Dedifferentiated amniotic fluid mesenchymal stem cell (primary cell): ENCODE measurements at regions not wholly inside any gene's neighbourhood (a gene's known extent, or its start where the extent isn't known, plus 50 kb on each side); places are given as distances from the start of the nearest gene placed in this dataset.
"Not testable (repeated sequence)": the region's sequence is repeated elsewhere in the genome, so short reads cannot be mapped to it uniquely, and the experiment has no call there.

ENCODE experiments used
- DNase-seq: peaks from one replicate; pipeline ENCODE4 v3.0.0-alpha.2; 2016; ENCODE audit errors: extremely low spot score

DNA sequence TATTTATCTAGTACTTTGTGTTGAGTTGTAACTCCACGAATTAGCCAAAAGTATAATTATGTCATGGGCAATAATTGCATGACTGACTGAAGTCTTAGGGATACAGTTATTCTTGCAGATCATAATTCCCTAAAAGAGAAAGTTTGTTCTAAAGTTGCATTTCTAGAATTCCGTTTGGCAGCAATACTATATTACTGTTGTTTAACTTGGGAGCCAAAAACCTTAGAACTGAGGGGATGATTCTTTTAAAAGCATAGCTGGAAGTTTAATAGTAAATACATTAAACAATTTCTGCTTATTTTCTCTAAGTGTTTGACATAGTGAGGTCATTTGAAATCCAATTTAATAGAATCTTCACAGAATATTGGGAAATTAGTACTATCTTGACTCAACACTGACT, 356.4 kb upstream of the ADAMTS5 start:
- no peak for DNase-seq

DNA sequence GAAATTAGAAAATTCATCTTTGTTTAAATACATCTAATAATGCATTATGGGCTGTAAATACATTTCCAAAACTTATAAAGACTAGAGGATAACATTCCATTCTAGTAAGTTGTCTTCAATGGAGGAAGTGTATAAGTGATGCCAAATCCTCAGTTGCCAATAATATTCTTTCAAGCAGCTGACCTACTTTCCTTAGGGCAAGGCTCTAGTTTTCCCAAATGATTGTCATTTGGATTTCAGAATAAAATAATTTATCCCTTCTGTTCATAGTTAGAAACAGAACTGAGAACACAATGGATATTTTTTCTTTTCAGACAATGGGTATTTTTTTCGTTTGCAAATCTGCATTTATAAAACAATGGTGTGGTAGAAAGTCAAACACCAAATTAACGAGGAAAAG, 354.9 kb upstream of the ADAMTS5 start:
- DNase-seq, result no peak

DNA sequence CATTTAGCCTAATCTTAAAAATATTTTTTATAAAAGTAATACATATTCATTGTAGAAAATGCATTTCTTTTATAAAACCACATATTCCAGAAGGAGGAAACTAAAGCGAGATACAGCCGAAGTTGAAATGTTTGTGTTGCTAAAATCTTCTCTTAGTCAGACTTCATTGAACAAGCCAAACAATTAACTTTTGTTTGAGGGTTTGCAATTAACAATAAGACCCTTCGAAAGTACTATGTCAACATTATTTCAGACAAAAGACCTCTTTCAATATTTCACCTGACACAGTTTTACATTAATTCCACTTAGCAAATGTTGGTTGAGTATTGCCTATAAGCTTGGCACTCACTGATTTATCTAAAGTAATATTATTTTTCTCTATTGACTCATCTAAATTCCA, 354.0 kb upstream of the ADAMTS5 start:
- no peak for DNase-seq

DNA sequence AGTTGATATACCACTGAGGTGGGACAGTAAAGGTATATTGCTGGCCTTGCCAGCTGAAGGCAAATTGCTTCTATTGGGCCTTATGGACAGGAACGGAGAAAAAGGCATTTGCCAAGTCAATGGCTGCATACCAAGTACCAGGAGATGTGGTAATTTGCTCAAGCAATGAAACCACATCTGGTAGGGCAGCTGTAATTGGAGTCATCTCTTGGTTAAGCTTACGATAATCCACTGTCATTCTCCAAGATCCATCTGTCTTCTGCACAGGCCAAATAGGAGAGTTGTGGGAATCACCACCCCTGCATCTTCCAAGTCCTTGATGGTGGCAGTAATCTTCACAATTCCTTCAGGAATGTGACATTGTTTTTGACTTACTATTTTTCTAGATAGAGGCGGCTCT, 350.7 kb upstream of the ADAMTS5 start:
- not testable (repeated sequence) for DNase-seq

DNA sequence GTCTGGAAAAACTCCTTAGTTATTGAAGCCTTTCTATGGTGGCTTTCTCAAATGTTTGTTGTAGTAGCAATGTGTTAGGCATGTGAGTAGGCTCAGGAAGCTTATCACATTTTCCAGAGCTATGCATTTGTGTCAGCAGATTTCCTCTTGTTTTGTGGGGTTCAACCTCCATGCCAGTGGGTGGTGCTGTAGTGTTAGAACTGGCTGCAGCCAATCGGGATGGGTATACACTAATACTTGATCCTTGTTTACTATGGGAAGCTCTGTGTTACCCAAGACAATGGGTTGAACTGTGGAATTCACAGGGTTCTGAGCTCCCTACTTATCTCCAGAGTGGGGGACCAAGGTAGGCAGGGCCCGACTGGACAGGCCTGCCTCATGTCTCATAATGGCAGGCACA, 348.5 kb upstream of the ADAMTS5 start:
- no peak for DNase-seq

DNA sequence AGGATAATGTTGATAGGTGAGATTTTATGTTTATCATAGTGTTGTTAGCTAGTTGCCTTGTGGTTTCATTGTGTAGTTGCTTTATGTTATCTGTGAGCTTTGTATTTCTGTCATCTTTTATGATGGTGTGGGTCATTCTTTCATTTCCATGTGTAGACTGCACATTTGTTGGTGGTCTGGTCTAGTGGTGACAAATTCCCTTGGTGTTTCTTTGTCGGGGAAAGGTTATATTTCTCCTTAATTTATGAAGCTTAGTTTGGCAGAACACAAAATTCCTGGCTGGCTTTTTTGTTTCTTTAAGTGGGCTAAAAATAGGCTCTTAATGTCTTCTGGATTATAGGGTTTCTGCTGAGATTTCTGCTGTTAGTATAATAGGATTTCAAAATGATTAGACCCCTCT, 347.2 kb upstream of the ADAMTS5 start:
- no peak for DNase-seq

DNA sequence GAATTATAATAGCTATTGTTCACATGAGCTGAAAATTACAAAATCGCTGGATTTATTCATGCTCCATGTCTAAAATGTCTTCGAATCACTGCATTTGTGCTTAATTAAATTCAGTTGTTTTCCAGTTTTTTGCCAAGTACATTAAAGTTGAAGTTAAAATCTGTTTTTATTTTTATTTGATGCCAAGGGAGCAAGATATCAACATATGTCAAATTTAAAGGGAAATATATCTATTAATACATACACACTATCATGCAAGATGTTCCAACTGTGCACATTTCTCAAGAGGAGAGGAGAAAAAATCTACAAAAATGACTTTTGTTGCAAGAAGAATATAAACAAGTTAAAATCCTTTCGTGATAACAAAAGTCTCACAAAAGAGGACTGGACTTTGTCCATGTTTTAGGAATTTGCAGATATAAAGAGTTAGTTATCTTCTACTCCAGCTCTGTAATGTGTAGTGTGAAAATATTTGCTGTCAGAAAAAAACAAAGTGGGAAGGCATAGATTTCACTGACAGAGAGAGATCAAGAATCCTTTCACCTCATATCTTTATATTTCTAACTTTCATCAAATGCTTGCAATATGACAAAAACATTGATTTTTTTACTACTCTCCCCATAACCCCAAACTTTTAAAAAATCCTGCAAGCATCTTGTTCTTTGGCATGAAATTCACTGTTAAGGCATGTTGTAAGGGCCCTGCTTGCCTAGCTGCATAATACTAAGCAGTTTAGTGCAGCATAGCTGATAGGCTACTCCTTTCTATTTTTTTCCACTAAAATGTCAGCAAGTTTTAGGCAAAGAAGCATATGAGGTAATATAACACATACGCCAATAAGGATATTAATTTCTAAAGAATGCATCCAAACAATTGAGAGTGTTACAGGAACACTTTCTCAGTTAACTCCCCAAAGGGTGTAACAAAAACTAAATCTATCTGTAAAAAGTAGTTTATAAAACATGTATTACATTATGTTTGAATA, 340.2 kb upstream of the ADAMTS5 start:
- DNase-seq, result no peak

DNA sequence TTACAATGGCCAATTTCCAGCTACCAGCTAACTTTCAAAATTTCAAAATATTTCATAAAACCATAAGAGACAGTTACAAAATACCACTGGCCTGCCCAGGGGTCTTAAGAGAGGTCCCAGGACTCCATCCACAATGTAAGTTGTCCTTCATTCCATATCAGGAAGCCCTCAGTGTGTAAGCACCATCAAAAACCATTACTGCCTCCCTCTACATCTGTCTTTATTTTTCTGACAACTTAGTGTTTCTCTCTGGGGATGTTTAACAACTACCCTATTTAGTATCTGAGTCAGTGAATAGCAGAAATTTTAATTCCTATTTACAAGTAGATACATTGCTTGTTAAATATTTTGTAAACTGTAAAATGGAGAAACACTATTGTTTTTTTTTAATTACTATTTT, 339.3 kb upstream of the ADAMTS5 start:
- DNase-seq, result no peak

DNA sequence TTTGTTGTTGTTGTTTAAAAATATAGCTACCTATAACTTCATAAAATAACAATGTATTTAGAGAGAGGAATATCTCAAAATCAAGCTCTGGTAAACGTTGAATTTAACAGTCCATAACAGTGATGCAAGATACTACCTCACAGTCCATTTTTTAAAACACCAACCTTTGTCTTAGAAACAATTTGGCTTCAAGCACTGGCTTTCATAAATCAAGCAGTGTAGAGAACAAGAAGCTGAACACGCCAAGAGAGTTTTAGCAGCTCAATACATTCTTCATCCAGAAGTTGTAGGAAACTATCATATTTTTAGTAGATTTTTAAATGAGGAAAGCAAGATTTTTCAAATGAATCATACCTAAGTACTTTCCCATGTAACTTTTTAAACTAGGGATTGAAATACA, 334.3 kb upstream of the ADAMTS5 start:
- DNase-seq, result no peak

DNA sequence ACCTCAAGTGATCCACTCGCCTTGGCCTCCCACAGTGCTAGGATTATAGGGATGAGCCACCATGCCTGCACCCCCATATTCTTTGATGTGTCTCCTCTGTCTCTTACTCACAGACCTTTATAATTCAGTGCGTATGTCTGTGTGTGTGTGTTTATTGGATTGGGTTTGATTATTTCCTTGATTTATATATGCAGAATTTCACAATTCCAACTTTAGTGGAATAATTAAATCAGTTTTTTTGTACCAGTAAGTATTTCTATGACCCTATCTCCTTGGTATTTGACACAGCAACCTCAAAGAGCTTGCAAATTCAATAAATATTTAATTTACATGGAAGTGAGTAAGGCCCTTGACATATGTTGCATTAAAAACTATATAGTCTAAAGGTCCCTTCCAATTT, 333.9 kb upstream of the ADAMTS5 start:
- no peak for DNase-seq

DNA sequence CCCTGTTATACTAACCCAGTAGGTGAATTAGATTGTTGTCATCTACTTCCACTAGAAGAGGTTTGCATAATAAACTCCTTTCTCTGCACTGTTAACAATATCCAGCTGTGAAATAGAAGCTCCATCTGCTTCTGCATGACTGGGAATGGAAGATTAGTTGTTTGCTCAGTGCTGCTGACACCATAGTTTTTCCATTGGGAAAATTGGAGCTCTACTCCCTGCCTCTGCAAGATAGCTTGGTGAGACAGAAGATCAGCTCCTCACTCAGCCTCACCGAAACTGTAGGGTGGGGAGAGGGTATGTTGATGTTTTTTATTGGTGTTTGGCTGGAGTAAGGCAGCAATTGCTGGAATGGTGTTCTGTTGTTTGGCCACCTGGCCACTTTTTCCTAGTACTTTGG, 331.6 kb upstream of the ADAMTS5 start:
- DNase-seq, result no peak

DNA sequence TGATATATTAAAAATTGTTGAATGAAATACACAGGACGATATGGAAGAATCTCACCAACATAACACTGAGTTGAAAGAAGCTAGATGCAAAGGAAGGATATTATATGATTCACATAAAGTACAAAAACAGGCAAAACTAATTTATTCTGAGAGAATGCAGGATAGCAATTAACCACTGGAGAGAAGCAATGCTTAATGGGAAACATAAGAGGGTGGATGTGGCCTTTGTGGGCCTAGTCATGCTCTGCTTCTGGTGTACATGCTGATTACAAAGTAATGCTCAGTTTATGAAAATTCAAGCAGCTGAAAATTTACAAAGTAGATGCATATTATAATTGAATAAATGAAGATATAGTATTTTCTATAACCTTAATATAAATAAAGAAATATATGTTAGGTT, 326.4 kb upstream of the ADAMTS5 start:
- DNase-seq, result no peak

DNA sequence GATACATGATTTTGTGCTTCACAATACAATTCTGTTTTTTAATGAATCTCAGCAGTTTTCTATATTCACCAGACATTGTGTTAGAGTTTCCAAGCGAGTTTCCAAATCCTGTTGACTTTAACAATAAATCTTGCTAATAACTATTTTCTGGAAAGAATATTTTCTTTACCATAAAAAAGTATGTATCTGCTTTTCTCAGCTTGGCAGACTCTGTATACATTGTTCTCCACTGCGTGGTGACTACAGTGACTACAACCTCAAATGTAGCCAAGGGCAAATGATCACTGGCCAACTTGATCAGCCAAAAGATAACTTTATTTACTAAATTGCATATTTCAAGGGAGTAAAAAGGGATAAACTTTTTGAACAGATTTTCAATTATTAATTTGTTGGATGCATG, 325.9 kb upstream of the ADAMTS5 start:
- no peak for DNase-seq

DNA sequence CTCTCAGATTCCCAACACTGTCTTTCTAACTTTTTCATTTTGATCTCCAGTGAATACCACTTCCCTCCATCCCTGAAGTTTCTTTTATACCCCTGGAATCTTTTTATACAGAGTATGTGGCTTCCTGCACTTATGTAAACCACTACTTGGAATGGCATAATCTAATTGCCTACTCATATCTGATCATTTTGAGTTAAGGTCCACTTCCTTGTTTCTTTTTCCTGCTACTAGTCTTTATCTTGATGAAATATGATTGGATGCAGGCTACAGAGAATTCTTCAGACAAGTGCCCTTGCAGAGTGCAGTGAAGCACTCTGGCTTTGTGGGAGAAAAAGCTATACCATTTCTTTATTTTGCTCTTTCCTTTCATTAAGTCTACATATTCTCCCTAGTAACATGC, 325.3 kb upstream of the ADAMTS5 start:
- no peak for DNase-seq

DNA sequence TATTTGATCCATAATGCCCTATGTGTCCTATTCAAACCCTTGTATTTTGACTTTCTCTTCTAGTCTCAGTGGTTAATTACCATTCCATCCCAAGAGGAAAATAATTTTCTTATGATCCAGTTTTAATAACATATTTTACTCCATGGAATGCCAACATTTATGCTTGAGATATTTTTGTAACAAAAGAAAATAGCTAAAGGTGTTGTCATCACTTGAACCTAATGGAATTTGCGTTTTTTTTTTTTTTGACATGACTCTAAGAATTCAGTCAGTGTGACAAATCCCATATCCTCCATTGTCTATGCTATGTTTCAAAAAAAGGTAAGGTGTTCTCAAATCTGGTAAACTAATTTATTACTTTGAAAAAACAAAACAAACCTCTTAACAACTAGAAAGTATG, 324.1 kb upstream of the ADAMTS5 start:
- DNase-seq, result no peak

DNA sequence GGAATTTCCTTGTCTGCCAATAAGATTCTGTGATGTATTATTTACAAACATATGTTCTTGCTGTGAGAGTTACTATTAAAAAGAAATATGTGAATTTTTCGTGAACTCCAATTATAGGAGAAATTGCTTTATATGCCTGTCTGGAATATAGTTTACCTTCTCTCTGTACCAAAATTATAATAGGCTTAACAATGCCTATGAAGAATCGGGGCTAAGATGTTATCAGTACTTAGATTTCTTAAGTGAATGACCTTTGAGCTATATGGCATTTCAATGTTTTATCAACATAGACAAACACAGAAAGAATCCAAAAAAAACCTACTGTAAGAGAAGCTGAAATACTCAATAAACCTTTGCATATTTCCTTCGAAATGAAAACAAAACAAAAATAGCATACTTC, 323.1 kb upstream of the ADAMTS5 start:
- no peak for DNase-seq

DNA sequence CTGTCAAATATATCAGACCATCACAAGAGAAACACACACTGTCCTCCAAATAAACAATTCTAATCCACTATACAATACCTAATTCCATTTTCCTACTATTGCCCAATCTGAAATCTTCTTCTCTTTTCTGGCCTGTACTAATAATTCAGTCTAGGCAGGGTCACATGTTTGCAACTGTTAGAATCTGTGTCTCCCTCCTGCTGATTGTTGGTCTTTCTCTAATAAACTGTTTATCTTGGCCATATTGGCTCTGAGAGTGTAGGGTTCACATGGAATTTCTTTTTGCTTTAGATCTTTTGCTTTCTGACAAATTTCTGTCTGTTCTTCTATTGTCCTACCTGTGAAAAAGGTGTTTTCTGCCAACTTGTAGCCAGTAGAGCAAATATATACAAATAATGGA, 319.9 kb upstream of the ADAMTS5 start:
- no peak for DNase-seq

DNA sequence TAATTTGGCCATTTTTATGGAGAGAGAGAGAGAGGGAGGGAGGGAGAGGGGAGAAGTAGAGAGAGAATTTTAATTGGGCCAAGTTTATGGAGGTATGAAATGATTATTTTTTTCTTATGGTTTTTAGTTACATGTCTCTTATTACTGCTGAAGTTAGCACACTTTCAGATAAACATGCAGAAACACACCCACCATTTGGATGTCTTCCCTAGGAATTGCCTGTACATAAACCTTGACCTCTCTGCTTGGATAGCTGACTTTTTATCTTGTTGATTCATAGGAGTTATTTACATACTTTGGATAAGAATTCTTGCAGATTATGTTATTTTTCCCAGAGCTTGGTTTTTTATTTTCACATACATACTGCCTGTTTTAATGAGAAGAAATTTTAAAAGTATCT, 310.2 kb upstream of the ADAMTS5 start:
- DNase-seq, result no peak

DNA sequence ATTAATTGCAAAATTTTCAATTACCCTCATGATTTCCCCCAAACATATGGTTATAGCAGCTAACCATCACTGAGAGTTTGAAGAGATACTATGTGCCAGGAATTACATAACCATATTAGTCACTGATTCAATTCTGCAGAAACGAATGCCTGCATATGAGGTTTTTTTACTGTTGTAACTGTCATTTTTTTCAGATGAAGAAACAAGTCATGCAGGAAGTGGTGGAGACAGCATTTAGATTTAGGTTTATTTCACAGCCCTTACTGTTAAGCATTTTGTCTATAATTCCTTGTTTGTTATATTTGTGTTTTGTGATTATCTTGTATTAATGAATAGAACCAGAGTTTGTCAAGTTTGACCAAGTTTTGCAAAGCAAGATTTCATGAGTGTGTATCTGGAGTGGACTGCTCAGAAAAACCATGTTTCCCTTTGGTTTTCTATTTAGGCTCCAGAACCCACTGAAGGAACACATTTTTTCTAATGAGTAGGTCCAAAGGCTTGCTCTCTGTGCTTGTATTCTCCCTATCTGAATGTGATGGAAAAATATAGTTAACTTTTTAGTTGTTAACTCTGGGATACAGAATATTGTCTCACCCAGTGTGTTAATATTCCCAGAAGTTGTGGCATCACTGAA, 308.5 kb upstream of the ADAMTS5 start:
- peak; percentile 69 for DNase-seq

DNA sequence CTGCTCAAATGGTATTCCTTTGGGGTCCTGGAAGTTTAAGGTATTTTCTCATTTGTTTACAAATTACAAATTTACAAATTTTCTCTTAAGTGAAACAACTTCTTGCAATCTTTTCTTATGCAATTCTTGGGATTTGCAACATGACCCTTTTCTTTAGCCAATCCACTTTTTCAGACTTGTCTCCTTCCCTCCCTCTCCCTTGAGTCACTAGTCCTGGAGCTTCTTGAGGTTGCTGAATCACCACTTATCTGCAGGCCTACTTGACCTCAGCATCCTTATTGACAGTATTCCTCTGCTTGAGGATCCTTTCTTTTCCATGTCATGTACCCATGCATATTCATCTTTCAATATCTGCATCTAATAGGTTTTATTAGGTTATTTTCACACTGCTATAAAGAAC, 302.8 kb upstream of the ADAMTS5 start:
- peak; percentile 66 for DNase-seq

DNA sequence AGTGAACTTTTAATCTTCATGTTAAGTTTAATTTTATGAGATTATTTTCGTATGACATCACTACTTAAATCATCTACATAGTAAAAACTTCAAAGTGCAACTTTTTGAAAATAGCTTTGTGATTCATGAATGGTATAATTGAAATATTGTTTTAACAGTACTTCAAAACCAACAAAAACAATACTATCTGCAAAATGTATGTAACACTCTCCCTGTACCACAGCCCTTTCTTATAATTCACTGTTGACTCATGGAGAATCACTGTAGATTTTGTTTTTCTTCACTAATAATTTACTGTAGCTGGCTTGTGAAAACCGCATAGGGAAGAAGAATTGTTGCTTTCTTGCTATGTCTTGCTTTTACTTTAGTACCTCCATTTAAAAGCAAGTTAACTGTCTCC, 301.4 kb upstream of the ADAMTS5 start:
- peak; percentile 20 for DNase-seq

DNA sequence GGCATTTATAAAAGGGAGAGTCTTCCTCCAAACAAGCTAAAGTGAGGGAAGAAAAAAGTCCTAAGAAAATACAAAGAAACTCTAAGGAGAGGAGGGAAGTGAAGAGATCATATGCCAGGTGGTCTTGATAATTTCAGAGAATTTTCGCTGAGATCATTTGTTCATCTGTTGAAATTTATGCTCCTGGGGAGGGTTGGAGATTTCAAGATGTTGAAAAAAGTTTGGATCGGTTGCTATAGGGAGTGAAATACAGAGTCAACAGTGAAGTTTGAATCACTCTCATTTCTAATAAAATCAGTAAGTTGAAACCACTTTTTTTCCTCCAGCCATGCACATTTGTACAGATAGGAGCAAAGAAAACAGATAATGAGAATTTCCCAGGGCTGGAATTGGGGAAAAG, 299.1 kb upstream of the ADAMTS5 start:
- no peak for DNase-seq

DNA sequence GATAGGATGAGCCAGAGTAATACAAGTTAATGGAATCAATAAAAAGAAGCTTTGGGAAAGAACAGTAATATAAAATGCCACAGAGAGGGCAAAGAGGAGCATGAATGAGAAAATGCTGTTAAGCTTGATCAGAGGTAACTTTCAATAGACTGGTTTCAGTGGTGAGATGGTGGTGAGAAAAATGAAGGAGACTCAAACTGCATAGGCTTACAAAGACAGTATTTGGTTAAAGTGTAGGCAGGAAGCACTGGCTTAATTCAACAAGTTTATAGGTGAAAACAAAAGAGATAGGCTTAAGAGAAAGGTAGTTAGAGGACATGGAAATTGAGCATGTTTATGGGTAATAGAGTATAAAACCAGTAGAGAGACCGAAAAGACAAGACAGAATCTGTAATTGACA, 298.6 kb upstream of the ADAMTS5 start:
- DNase-seq, result no peak
